IMR-90 (cell line): ENCODE measurements at regions not wholly inside any gene's neighbourhood (a gene's known extent, or its start where the extent isn't known, plus 50 kb on each side); places are given as distances from the start of the nearest gene placed in this dataset.

Experiments
- BHLHE40 ChIP-seq: fragments of 150-350 bp; IDR thresholded peaks from 2 replicates; pipeline ENCODE4 v1.6.1; 2016; ENCODE audit warnings: mild to moderate bottlenecking, low read depth, low read length
- CHD1 ChIP-seq: IDR thresholded peaks from 2 replicates; pipeline ENCODE4 v1.6.1; 2012; ENCODE audit warnings: low read depth, low read length, improper control_type of control experiment
- CTCF ChIP-seq: conservative IDR thresholded peaks from 2 replicates; pipeline ENCODE4 v1.5.1; 2012; ENCODE audit warnings: mild to moderate bottlenecking, low read depth, low read length, improper control_type of control experiment
- ELK1 ChIP-seq: fragments of 150-350 bp; IDR thresholded peaks from 2 replicates; pipeline ENCODE4 v1.6.1; 2016; ENCODE audit warnings: low read depth, mild to moderate bottlenecking, low read length, moderate library complexity, borderline replicate concordance
- FOS ChIP-seq: fragments of 150-350 bp; IDR thresholded peaks from 2 replicates; pipeline ENCODE4 v1.6.1; 2016; ENCODE audit warnings: low read depth, low read length
- MAFK ChIP-seq: IDR thresholded peaks from 2 replicates; pipeline ENCODE4 v1.6.1; 2012; ENCODE audit warnings: low read depth, low read length, improper control_type of control experiment
- MXI1 ChIP-seq: IDR thresholded peaks from 2 replicates; pipeline ENCODE4 v1.6.1; 2012; ENCODE audit warnings: low read depth, mild to moderate bottlenecking, low read length, moderate library complexity, borderline replicate concordance
- POLR2A ChIP-seq: IDR thresholded peaks from 2 replicates; pipeline ENCODE4 v1.6.1; 2012; ENCODE audit warnings: mild to moderate bottlenecking, low read depth, low read length
- RAD21 ChIP-seq: IDR thresholded peaks from 2 replicates; pipeline ENCODE4 v1.6.1; 2012; ENCODE audit warnings: low read length, improper control_type of control experiment
- RCOR1 ChIP-seq: IDR thresholded peaks from 2 replicates; pipeline ENCODE4 v1.6.1; 2012; ENCODE audit warnings: mild to moderate bottlenecking, low read length, improper control_type of control experiment; ENCODE audit not compliant: insufficient replicate concordance
- RFX5 ChIP-seq: IDR thresholded peaks from 2 replicates; pipeline ENCODE4 v1.8.0; 2012; ENCODE audit warnings: low read depth, mild to moderate bottlenecking, low read length, moderate library complexity
- SMC3 ChIP-seq: fragments of 150-350 bp; IDR thresholded peaks from 2 replicates; pipeline ENCODE4 v1.6.1; 2016; ENCODE audit warnings: low read depth, mild to moderate bottlenecking, antibody characterized with exemption, low read length, moderate library complexity
- USF2 ChIP-seq: fragments of 150-350 bp; IDR thresholded peaks from 2 replicates; pipeline ENCODE4 v1.6.1; 2017; ENCODE audit warnings: mild to moderate bottlenecking, antibody characterized with exemption, low read length, low read depth

GRCh38 chr6:121849477-121849876 is 414.0 kb downstream of the GJA1 start:
- TF ChIP-seq CTCF (peak; percentile 91), POLR2A (no peak), RCOR1 (no peak), CHD1 (no peak), SMC3 (peak; percentile 93), MAFK (no peak), FOS (no peak), BHLHE40 (no peak), RFX5 (no peak), ELK1 (no peak), USF2 (no peak), RAD21 (peak; percentile 96), MXI1 (no peak)
